Activated CD8-positive, alpha-beta memory T cell treated with anti-CD3 and anti-CD28 coated beads for 48 hours (primary cell): ENCODE measurements at regions not wholly inside any gene's neighbourhood (a gene's known extent, or its start where the extent isn't known, plus 50 kb on each side); places are given as distances from the start of the nearest gene placed in this dataset.

Source experiments
- DNase-seq, 3 experiments: peaks; one replicate each; pipeline ENCODE4 v3.0.0-alpha.2; 2020; ENCODE audit warnings: low read depth in 2 of 3, low spot score in 2 of 3

DNA sequence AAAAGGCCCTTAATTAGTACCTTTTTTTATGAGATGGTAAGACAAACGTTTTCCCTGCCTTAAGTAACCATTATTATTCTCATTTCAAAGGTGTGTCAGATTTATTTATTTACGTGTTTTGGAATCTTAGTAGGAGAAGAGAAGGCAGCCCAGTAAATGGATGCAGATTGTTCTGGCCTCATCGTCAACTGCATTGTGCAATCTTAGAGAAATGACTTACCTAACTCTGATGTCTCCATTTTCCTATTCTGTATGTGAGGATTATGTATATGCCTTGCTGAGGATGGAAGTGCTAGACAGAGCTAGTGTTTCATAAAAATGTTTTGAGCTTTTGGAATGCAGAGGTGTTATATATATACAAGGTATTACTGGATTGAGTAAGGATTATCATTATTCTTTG lies 97.0 kb upstream of the JAG1 start:
- DNase-seq, result no peak

DNA sequence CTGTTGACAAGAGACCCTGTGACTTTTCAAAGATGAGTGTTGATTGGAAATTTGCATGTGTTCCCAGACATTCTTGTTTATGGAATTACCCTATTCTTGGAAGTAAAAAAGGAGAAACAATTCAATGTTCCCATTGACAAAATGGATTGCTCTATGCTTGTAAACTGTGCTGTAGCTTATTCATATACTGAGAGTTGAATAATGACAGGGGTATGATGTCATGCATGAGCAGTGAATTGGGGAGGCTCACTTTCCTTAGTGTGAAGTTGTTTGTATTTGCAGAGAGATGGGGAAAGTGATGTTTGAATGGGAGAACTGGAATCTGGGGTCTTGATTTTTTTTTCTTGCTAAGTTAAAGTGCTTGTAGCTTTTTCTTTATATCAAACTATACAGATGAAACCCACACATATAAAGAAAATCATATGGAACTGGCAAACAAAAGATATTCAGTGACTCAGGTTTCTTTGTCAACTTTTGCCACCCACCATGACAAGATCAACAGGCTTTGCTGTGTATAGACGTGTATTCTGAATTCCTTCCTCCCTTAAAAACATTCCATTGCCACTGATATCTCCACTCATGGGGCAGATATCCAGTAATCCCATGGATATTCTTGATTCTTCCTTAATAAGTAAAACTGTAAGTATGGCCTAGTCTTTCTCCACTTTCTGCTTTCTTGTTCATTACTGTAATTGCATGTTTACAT lies 97.8 kb upstream of the JAG1 start:
- DNase-seq, result no peak

DNA sequence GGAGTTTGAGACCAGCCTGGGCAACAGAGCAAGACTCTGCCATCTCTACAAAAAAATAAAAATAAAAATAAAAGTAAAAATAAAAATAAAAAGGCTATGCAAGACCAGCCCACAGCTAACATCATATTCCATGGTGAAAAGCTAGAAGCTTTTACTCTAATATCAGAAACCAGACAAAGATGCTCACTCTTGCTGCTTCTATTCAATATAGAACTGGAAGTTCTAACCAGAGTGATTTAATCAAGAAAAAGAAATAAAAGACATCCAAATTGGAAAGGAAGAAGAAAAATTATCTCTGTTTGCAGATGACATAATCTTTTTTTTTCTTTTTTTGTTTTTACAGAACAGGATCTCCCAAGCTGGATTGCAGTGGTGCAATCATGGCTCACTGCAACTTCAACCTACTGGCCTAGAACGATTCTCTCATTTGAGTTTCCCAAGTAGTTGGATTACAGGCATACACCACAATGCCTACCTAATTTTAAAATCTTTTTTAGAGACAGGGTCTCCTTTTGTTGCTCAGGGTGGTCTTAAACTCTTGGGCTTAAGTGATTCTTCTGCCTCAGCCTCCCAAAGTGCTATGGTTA lies 100.7 kb upstream of the JAG1 start:
- no peak for DNase-seq

DNA sequence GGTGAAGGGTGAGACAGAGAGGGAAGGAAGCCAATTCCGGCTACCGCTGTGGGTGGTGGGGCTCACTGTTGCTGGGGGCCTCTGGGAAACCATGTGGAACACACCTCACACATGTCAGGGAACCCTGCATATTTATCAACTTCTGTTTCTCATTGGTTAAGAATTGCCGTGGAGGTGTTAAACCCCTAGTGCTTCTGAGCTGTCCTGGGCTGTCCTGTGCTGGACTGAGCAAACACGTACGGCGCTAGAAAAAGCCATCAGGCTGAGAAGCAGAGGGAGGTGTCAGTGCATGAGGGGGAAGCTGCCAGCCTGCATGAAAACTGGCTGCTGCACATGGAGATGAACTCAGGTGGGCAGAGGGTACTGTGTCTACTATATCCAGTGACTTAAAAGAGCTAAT lies 103.9 kb upstream of the JAG1 start:
- no peak for DNase-seq

DNA sequence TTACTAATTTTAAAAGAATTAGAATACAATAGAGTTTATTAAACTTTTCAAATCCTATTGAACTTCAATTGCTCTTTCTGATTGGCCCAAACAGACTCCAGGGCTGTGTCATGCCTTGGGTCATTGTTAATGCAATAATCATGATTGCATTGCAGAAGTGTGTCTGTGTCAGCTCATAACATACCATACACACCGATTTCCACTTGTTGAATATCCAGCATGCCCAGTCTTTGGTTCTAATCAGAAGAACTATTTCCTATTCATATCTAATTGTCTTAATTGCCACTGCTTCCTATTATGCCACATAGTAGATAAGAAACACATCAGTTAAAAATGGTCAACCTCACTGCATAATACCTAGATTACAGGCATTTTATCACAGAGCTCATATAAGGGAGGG lies 106.1 kb upstream of the JAG1 start:
- no peak for DNase-seq

DNA sequence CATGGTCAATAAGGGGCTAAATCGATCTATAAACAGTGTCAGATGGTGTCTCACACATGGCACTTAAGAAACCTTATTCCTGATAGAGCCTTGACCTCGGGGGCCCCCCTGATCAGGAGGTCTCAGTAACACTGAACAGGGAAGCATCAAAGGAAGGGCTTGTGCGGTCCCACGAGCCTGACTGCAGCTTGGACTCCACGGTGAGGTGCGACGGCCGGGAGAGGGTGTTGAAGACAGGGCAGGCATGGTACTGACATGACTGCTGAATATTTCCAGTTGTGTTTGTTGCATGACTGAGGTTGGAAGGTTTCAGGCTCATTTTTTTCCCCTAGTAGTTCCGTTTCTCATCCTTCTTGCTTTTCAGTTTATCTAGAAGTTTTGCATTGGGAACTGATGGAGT lies 107.1 kb upstream of the JAG1 start:
- DNase-seq, result no peak

DNA sequence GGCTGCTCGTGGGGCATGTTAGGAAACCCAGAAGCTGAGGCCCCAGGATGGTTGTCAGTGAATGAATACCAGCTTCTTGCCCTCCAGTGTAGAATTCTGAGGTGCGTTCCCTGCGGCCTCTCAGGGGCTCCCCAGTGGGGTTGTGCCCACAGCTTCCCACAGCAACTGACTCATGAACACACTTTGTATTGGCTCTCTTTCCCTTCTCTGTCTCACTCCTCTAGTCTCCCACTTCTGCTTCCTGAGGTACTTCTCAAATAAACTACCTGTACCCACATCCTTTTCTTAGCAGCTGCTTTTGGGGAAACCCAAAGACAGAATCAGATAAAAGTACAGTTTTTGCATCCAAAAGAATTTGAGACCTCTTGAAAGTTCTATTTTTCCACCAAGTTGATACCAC lies 107.7 kb upstream of the JAG1 start:
- DNase-seq, result no peak

DNA sequence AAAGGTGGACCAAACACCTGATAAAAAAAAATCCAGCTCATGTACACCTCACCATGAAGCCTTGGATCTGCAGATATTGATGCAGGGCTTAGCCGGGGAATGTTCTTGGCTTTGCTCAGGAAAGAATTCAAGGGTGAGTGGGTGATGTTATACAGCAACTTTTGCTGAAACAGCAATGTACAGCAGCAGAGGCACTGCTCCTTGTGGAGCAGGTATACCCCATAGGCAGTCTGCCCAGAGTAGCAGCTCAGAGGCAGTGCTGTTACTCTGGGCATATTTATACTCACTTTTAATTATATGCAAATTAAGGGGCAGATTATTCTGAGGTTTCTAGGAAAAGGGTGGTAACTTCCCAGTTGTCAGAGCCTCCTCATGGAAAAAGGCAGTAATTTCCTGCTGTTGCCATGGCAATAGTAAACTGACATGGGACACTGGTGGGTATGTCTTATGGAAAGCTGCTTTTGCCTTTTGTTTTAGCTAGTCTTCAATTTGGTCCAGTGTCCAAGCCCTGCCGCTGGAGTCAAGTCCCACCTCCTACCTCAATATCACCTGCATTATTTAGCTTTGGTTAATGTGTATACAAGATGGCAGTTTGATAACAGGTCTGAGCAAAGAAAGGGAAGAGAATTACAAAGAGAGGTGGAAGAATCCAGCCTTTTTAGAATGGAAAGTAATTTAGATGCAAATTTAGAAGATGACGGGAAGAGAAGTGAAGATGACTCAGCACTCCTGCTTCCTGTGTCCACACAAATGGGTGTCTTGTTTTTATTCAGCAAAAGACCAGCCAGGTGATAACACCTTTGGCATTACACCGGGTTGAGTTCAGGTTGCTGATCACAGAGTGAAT lies 110.1 kb upstream of the JAG1 start:
- no peak for DNase-seq

DNA sequence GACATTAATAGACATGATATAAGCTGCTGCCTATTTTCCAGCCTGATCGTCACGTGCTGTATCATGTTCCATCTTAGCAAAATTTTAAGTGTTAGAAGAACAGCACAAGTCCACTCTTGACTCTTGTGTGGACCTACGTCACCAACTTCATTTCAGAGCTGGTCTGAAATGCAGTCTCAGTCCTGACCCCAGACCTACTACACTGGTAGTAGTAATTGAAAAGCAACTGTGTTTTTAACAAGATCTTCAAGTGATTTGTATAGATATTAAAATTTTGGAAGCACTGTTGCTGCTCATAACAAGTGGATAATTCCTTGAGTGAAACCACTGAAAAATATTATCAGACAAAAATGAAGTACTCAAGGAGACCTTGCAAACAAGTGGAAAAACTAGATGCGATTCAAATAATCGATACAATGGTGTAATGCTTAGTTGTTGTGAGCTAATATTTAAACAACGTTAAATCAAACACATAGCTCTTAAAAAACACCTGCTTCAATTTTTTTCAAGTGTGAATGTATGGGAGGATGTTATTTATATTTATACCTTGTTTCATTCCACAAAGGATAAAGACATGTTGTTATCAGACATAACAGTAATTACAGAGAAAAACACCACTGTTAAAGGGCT lies 110.9 kb upstream of the JAG1 start:
- no peak for DNase-seq

DNA sequence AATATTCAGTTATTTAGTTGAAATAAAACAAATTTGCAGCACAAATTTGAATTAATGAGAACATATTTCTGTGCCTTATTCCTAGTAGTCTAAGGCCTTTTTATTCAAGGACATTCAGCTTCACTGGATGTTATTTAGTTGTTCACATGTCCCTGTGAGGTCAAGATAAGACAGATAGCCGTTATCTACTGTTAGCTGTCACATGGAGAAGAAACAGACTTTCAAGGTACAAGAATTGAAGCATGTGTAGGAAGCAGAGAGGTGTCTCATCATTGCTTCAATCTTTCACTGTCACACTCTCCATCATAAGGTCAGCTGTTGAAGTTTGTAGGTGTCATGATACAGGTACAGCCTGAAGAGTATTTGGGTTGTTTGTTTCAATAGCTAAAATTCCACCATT lies 112.9 kb upstream of the JAG1 start:
- DNase-seq, result no peak

DNA sequence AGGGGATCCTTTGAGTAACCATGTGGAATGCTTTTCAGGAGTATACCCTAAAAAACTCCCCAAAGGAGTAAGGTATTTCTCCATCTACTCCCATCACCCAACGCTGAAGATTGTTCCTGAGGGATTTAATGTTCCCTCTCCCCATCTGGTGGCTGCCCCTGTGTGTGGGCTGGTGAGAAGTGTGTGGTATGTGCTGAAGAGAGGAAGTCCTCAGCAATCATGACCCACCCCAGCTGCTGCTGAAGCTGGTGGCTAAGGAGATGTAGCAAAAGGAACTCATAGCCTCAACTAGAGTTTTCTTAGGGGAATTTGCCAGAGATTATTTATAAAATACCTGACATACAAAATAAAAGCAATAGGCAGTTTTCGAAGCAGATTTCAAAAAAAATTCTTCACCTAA lies 114.3 kb upstream of the JAG1 start:
- DNase-seq, result no peak

DNA sequence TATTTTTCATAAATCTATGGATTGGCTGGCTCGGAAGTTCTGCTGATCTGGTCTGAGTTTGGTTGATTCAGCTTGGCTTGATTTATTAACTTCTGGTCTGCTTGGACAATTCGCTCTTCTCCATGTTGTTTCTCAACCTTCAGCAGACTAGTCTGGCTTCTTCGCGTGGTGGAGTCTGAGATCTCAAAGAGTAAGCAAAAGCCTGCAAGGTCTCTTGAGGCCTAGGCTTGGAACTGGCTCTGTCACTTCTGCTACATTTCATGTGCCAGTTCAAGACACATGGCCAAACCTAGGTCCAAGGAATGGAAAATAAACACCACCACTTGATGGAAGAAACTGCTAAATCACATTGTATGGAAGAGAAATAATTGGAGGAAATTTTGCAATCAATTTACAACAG lies 115.1 kb upstream of the JAG1 start:
- DNase-seq, result no peak

DNA sequence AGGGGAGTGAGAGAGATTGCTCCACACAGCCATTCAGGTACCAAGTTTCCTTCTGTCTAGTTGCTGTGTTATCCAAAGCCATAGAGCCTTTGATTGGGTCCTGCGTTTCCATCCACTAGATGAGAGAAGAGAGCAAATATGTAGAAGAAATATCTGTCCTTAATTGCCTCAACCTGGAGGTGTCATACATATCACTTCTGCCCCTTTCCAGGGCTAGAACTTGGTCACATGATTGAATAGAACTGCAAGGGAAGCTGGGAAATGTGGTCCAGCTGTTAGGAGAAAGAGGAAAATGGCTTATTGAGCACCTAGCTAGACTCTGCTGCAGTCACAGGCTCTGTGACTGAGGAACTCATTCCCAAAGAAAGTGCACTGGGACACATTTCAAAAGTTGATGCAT lies 115.6 kb upstream of the JAG1 start:
- no peak for DNase-seq

DNA sequence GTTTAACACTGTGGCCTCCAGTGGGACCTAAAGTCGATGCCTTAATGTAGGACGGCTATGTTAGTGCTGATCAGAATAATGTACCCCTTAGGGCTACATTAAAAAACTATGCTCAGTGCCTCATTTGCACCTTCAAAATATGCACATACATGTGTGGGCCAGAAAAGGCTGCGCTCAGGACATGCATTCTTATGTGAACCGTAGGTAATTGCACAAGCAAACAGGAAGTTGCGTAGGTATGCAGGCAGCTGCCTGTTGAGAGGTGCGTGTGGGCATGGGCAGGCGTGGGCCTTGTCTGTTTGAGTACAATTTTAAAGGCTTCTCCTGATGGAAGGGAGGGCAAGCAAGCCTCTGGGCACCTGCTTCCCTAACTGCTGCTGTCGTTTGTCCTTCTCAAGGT lies 116.2 kb upstream of the JAG1 start:
- no peak for DNase-seq

DNA sequence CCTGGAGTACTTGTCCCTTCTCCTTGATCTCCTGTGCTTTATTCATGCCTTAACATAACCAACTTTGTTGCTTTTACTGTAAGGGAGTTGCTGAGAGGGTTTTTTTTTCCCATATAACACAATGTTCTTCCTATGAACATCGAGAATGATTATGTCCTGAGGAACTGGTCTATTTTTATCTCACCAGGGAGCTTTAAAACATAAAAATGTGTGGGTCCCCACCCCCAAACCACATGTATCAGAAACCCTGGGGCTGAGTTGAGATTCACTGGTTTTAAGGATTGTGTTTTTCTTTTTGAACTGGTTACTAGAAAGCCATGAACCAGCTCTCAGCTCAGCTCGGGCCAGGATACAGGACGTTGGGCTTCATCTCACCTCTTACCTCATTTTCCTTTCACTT lies 118.5 kb upstream of the JAG1 start:
- no peak for DNase-seq

DNA sequence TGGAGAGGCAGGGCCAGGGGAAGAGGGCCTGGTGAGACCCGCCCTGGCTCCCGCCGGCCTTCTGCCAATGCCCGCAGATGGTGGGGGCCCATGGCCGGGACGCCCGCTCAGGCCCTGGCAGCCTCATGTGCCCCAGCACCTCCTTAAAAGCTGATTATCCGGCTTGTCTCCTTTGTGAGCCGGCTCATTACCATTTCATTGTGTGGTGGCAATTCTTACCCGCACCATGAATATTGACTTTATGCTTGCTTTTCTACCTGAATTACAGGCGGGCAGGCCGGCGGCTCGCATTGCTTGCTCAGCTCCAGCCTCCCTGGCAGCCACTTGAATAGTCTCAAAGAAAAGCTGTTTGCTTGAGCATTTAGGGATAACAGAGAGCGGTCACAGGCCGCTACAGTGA lies 120.0 kb upstream of the JAG1 start:
- DNase-seq, result no peak

DNA sequence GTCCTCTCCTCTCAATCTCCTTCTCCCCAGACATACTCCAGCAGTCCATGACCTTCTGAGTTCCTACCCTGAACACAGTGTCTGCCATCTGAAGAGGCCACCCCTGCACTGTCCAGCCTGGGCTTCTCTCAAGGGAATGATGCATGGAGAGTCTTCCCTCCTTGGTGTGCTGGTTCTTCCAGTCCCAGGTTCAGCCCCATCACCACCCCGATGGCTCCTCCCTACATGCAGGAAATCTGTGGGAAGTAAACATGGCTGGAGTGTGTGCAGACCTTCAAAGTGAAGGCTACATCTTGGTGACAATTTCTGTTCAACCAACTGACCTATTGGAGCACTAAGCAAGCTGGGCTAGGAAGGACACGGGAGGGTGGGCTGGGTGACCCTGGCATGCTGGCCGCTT lies 121.0 kb upstream of the JAG1 start:
- DNase-seq, result no peak

DNA sequence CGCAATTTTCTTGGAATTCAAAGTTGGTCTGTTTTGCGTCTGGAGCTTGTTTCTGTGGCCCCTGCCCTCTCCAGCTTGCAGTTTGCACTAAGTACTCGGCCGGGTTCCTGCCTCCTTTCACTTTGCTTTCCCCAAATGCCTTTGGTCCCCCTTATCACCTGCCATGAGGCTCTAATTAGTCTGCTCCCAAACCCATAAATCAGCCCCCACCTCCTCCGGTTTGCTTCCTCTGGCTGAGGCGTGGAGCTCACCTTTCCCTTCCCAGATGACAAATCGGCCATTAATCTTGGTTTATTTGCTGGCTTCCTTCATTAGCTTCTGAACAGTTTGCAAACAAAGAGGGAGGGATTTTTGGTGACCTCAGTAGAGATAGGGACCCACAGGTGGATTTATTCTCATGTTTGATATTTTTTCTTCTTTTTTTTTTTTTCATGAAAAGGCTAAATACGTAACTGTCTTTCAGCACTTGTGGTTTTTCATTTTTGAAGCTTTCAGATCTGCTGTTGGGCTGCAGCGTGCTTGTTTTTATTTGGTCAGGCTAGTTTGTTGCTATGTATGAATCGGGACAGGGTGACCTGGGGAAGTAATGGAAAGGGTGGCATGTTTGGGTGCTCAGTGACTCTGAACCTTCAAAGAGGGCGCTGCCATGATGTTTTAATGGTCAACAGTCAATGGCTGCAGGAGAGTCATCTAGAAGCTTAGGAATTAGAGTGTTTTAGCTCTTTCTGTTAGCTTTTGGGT lies 121.7 kb upstream of the JAG1 start:
- no peak for DNase-seq

DNA sequence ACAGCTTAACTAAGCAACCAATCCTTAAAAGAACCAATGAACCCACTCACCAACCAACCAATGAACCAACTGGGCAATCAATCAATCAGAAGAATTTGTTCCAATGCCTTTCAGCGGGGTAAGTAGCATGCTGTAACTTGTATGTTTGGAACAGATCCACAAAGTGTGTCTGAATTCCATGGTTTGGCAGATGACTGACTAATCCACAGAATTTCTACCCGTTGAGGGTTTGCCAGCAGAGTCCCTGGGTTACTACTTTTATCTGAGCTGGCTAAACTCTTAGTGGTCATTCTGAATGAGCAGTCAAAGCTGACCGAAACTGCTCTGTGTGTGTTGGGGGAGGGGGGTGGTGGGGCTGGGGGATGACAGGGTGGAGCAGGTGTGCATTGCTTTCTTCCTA lies 125.0 kb upstream of the JAG1 start:
- no peak for DNase-seq

DNA sequence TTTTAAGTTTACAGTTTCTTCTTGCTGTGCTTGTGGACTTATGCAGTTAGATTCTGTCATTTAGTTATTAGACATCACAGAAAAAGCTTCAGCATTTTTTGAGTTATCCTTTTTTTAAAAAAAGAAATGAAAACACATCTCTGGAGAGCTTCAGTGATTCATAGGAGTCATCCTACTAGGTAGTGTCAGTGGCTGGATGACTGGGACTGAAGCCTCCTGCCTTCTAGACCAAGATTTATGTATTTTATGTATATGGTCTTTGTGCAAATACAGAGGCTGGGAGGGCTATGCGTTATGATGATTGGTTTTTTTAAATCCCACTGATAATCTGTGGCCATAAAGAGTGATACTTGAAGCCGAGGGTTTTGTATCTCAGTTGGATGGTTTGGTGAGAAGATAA lies 125.9 kb upstream of the JAG1 start:
- no peak for DNase-seq

DNA sequence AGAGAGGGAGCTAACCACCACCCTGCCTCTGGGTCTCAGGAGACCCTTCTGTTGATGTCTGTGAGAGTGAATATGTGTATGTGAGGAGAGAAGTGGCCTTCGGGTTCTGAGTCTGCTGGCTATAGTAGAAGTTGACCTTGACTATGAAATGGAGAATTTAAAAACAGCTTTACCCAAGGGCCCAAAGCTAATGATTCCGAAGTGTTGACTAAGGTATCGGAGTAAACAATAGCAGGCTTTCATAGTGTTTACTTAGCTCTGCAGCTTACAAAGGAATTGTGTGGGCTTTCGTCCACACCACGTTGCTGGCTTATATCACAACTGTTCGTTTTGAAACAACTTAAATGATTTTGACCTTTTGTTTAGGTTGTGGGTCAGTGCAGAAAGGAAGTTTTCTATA lies 126.5 kb upstream of the JAG1 start:
- DNase-seq, result no peak
